GM21576 (cell line): ENCODE measurements at regions not wholly inside any gene's neighbourhood (a gene's known extent, or its start where the extent isn't known, plus 50 kb on each side); places are given as distances from the start of the nearest gene placed in this dataset.
"Not testable (repeated sequence)": the region's sequence is repeated elsewhere in the genome, so short reads cannot be mapped to it uniquely, and the experiment has no call there.

ENCODE experiments used
- ATAC-seq: cut with Tn5 transposase; IDR thresholded peaks from one replicate; pipeline ENCODE4 v1.9.1; 2021; ENCODE audit warnings: mild to moderate bottlenecking, moderate library complexity; ENCODE audit not compliant: unreplicated experiment

- ATAC-seq, result no peak
Measured at GRCh38 chr5:6321078-6321477, 57.3 kb downstream of the MED10 start.

- no peak for ATAC-seq
Measured at GRCh38 chr5:6319116-6319515, 59.2 kb downstream of the MED10 start.

- ATAC-seq, result no peak
Measured at GRCh38 chr5:6317116-6317798, 61.1 kb downstream of the MED10 start.

GRCh38 chr5:6315580-6315979 lies 62.8 kb downstream of the MED10 start:
- no peak for ATAC-seq

GRCh38 chr5:6311568-6312501 lies 66.5 kb downstream of the MED10 start:
- ATAC-seq, result no peak

- ATAC-seq, result no peak
Measured at GRCh38 chr5:6309949-6310348, 68.4 kb downstream of the MED10 start.

- no peak for ATAC-seq
Measured at GRCh38 chr5:6308683-6309082, 69.7 kb downstream of the MED10 start.

GRCh38 chr5:6307304-6307703 lies 71.0 kb downstream of the MED10 start:
- ATAC-seq, result no peak

GRCh38 chr5:6305853-6306252 lies 72.5 kb downstream of the MED10 start:
- ATAC-seq, result no peak

GRCh38 chr5:6302684-6303083 lies 75.7 kb downstream of the MED10 start:
- no peak for ATAC-seq

GRCh38 chr5:6302075-6302474 lies 76.3 kb downstream of the MED10 start:
- no peak for ATAC-seq

GRCh38 chr5:6296524-6296923 lies 81.8 kb downstream of the MED10 start:
- ATAC-seq, result no peak

GRCh38 chr5:6291961-6292360 lies 86.4 kb downstream of the MED10 start:
- ATAC-seq, result no peak

- ATAC-seq, result no peak
Measured at GRCh38 chr5:6289239-6289638, 89.1 kb downstream of the MED10 start.

GRCh38 chr5:6287176-6287575 lies 91.2 kb downstream of the MED10 start:
- no peak for ATAC-seq

- ATAC-seq, result no peak
Measured at GRCh38 chr5:6286404-6286803, 91.9 kb downstream of the MED10 start.

- not testable (repeated sequence) for ATAC-seq
Measured at GRCh38 chr5:6284491-6284890, 93.9 kb downstream of the MED10 start.

- no peak for ATAC-seq
Measured at GRCh38 chr5:6282352-6282751, 96.0 kb downstream of the MED10 start.

- ATAC-seq, result no peak
Measured at GRCh38 chr5:6281818-6282217, 96.5 kb downstream of the MED10 start.

GRCh38 chr5:6280425-6281100 lies 97.8 kb downstream of the MED10 start:
- ATAC-seq, result no peak

GRCh38 chr5:6279607-6280006 lies 98.7 kb downstream of the MED10 start:
- ATAC-seq, result no peak
